ENCODE measurements at regions not wholly inside any gene's neighbourhood (a gene's known extent, or its start where the extent isn't known, plus 50 kb on each side); places are given as distances from the start of the nearest gene placed in this dataset.

DNA sequence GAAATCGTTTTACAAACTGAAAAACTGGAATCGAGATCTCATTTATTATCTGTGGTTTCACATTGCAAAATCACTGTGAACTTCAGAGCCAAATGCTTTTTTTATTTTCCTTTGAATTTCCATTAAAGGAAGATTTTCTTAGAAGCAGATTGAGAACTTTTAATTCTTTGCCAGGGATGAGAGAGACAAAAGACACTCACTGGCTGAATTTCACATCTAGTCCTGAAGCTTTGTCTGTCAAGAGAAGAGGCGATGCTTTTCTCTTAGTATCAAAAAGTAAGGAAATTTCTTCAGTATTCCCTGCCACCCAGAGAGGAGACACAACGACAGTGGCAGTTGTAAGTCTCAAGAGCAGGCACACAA lies 141.8 kb downstream of the TMEM200A start:
- no peaks in the 10 kb centered on the region for H3K36me3 ChIP-seq (ENCODE audit: control insufficient read depth, insufficient read depth, low read length)
- ChIA-PET POLR2A (no interaction called here), CTCF (no interaction called here)
- DNase-seq (ENCODE audit: low read depth) = no peak
- TF ChIP-seq, protein P1, sequence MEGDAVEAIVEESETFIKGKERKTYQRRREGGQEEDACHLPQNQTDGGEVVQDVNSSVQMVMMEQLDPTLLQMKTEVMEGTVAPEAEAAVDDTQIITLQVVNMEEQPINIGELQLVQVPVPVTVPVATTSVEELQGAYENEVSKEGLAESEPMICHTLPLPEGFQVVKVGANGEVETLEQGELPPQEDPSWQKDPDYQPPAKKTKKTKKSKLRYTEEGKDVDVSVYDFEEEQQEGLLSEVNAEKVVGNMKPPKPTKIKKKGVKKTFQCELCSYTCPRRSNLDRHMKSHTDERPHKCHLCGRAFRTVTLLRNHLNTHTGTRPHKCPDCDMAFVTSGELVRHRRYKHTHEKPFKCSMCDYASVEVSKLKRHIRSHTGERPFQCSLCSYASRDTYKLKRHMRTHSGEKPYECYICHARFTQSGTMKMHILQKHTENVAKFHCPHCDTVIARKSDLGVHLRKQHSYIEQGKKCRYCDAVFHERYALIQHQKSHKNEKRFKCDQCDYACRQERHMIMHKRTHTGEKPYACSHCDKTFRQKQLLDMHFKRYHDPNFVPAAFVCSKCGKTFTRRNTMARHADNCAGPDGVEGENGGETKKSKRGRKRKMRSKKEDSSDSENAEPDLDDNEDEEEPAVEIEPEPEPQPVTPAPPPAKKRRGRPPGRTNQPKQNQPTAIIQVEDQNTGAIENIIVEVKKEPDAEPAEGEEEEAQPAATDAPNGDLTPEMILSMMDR (IDR thresholded peaks at IDR 0.05; ENCODE audit: insufficient read depth, low read depth, low read length) = no peak
- no peaks in the 10 kb centered on the region for H3K27me3 ChIP-seq (ENCODE audit: control insufficient read depth, insufficient read depth, low read length)
- no peak overlapping the region for H3K4me3 ChIP-seq (ENCODE audit: low read depth, low read length)

DNA sequence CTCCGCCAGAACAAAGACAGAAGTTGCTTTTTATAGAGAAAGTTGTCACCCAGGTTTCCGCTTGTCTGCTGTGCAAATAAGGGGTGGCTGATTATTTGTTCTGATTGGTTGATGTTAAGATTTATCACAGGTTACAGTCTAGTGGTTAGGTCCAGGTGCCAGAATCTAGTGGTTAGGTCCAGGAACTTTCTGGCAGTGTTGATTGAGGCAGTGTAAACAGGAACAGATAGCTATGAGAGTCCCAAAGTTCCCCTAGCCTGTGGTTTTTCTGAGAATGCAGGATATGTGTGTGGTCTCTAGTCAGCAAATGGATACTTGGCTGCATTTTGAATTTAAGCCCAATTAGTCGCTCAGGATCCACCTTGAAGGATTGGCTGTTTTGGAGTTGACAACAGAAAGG lies 148.0 kb downstream of the TMEM200A start:
- TF ChIP-seq, protein P1 (IDR thresholded peaks at IDR 0.05; ENCODE audit: insufficient read depth, low read depth, low read length) = no peak
- ChIA-PET POLR2A (no interaction called here), CTCF (no interaction called here)
- DNase-seq (ENCODE audit: low read depth) = no peak
- Histone ChIP-seq H3K36me3 (ENCODE audit: control insufficient read depth, insufficient read depth, low read length) (no peaks in the 10 kb centered on the region), H3K4me3 (ENCODE audit: low read depth, low read length) (no peak overlapping the region), H3K27me3 (ENCODE audit: control insufficient read depth, insufficient read depth, low read length) (no peaks in the 10 kb centered on the region)

DNA sequence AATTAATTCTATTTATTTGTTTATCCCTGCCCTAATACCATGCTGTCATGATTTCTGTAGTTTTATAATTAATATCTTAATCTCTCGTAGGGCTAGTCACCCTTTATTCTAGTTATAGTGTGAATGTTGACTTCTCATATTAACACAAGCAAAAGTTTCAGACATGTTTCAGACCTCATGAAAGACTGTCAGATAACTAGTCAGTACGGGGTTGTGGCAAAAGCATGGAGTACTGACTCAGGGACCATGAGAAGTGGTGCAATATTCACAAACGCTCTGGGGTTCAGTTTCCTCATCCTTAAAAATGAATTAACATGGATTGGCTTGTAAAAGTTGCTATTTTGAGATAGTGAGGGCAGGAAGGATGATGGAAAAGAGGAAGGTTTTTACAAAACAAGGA lies 148.9 kb downstream of the TMEM200A start:
- H3K27me3 ChIP-seq (ENCODE audit: control insufficient read depth, insufficient read depth, low read length) = no peaks in the 10 kb centered on the region
- no peak overlapping the region for H3K4me3 ChIP-seq (ENCODE audit: low read depth, low read length)
- no peaks in the 10 kb centered on the region for H3K36me3 ChIP-seq (ENCODE audit: control insufficient read depth, insufficient read depth, low read length)
- POLR2A ChIA-PET = no interaction called here
- no peak for DNase-seq (ENCODE audit: low read depth)
- TF ChIP-seq, protein P1 (IDR thresholded peaks at IDR 0.05; ENCODE audit: insufficient read depth, low read depth, low read length) = no peak
- CTCF ChIA-PET = interaction anchor here (1.7 kb wide), 1 partner anchor 11 kb away, joined by 5 read pairs; no protein-coding TSS in a partner anchor

DNA sequence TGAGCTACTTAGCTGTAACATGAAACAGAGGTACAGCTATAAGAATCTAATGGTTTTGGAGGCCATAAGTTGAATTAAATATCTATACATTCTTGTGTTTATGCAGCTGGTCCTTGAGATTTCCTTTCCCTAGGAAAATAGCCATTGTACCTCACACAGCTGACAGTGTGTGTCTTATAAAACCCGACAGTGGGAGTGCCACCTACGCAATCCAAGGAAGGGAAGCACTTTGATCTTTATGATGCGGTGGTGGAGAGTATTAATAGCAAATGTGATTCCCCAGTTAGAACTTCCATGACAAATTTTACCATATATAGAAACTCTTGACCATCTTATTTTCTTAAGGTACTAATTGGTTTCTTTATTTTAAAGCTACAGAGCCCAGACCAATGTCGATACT lies 149.5 kb downstream of the TMEM200A start:
- no peaks in the 10 kb centered on the region for H3K36me3 ChIP-seq (ENCODE audit: control insufficient read depth, insufficient read depth, low read length)
- H3K27me3 ChIP-seq (ENCODE audit: control insufficient read depth, insufficient read depth, low read length) = no peaks in the 10 kb centered on the region
- ChIA-PET CTCF (interaction anchor here (0.9 to 1.7 kb wide), 2 partner anchors 11 to 150 kb away, joined by 3 to 5 read pairs; partner anchors contain the start of gene TMEM200A), POLR2A (no interaction called here)
- no peak overlapping the region for H3K4me3 ChIP-seq (ENCODE audit: low read depth, low read length)
- DNase-seq (ENCODE audit: low read depth) = no peak
- TF ChIP-seq, protein P1 (IDR thresholded peaks at IDR 0.05; ENCODE audit: insufficient read depth, low read depth, low read length) = no peak

DNA sequence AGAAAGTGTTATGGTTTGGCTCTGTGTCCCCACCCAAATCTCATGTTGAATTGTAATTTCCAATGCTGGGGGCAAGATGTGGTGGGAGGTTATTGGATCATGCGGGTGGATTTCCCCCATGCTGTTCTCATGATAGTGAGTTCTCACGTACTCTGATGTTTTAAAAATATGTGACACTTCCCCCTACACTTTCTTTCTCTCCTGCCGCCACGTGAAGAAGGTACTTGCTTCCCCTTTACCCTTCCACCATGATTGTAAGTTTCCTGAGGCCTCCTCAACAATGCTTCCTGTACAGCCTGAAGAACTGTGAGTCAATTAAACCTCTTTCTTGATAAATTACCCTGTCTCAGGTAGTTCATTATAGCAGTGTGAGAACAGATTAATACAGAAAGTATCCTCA lies 150.8 kb downstream of the TMEM200A start:
- ChIA-PET POLR2A (no interaction called here), CTCF (no interaction called here)
- H3K27me3 ChIP-seq (ENCODE audit: control insufficient read depth, insufficient read depth, low read length) = no peaks in the 10 kb centered on the region
- no peak overlapping the region for H3K4me3 ChIP-seq (ENCODE audit: low read depth, low read length)
- H3K36me3 ChIP-seq (ENCODE audit: control insufficient read depth, insufficient read depth, low read length) = no peaks in the 10 kb centered on the region
- TF ChIP-seq, protein P1 (IDR thresholded peaks at IDR 0.05; ENCODE audit: insufficient read depth, low read depth, low read length) = no peak
- DNase-seq (ENCODE audit: low read depth) = no peak

All from BJ (cell line).